ENCODE measurements at regions not wholly inside any gene's neighbourhood (a gene's known extent, or its start where the extent isn't known, plus 50 kb on each side); places are given as distances from the start of the nearest gene placed in this dataset.

DNA sequence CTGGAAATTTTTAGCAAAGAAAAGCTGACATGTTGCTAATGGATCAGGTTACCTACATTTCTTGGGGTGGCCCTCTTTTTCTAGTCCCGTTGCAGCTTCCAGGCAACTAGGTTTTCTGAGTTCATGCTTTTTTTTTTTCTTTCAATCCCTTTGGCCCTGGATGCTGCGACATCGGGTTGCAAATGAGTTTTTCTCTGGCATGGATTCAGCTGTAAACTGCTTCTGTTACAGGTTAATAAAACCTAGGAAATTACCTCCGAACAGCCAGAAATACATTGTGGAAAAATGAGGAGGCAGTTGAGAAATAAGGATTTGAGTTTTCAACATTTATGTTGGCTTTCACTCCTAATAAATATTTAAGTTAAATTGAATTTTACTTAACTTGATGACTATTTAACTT lies 149.8 kb upstream of the MAF start:
- no peak overlapping the region for H3K14ac ChIP-seq (ENCODE audit: insufficient read depth, low read length)
- H2BK15ac ChIP-seq (ENCODE audit: low read depth, low read length) = no peak overlapping the region
- TF ChIP-seq, protein P1, sequence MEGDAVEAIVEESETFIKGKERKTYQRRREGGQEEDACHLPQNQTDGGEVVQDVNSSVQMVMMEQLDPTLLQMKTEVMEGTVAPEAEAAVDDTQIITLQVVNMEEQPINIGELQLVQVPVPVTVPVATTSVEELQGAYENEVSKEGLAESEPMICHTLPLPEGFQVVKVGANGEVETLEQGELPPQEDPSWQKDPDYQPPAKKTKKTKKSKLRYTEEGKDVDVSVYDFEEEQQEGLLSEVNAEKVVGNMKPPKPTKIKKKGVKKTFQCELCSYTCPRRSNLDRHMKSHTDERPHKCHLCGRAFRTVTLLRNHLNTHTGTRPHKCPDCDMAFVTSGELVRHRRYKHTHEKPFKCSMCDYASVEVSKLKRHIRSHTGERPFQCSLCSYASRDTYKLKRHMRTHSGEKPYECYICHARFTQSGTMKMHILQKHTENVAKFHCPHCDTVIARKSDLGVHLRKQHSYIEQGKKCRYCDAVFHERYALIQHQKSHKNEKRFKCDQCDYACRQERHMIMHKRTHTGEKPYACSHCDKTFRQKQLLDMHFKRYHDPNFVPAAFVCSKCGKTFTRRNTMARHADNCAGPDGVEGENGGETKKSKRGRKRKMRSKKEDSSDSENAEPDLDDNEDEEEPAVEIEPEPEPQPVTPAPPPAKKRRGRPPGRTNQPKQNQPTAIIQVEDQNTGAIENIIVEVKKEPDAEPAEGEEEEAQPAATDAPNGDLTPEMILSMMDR (conservative IDR thresholded peaks at IDR 0.05) = no peak
- H3K27ac ChIP-seq (ENCODE audit: insufficient read length, low read depth, low read length) = no peak overlapping the region
- H2AK5ac ChIP-seq (ENCODE audit: insufficient read length, low read length) = no peak overlapping the region
- H3K36me3 Mint-ChIP-seq (ENCODE audit: insufficient read depth in 1 of 3, low read depth in 3 of 3) = peaks cover 0 to 2% (median 0%) of the 10 kb centered on the region in 3 experiments; a peak in 3 of 7 replicates
- no peaks in the 10 kb centered on the region for H3K79me1 ChIP-seq (ENCODE audit: insufficient read depth, low read depth, low read length, poor library complexity, severe bottlenecking)
- no peaks in the 10 kb centered on the region for H3K27me3 ChIP-seq (ENCODE audit: insufficient read depth, low read length)
- H4K5ac ChIP-seq (ENCODE audit: insufficient read length, low read depth, low read length) = no peak overlapping the region
- DNase-seq = no peak
- no peak overlapping the region for H2AFZ ChIP-seq (ENCODE audit: low read length)
- H3K9me3 ChIP-seq (ENCODE audit: control insufficient read depth, low read depth, low read length) = no peaks in the 10 kb centered on the region
- no CpG with 5 or more reads among the region's 4 CpGs for WGBS (ENCODE audit: extremely low coverage, insufficient read length, low lambda C conversion rate)
- peaks cover 2% of the 10 kb centered on the region; the same call in 1 of the 2 replicates for H3K27me3 Mint-ChIP-seq (ENCODE audit: low read depth)
- no peak overlapping the region for H2BK120ac ChIP-seq (ENCODE audit: low read depth, low read length, poor library complexity, severe bottlenecking)
- no peak overlapping the region for H3K56ac ChIP-seq (ENCODE audit: insufficient read length, low read depth, low read length)
- H2BK12ac ChIP-seq (ENCODE audit: insufficient read length, low read depth, low read length) = no peak overlapping the region
- peaks cover 0 to 3% of the 10 kb centered on the region in 2 experiments; a peak in 2 of 5 replicates for H3K9me3 Mint-ChIP-seq
- H3K4me1 ChIP-seq (ENCODE audit: insufficient read depth, low read length) = no peaks in the 10 kb centered on the region
- no peaks in the 10 kb centered on the region for H3K79me2 ChIP-seq (ENCODE audit: insufficient read depth, low read length)
- no peak overlapping the region for H4K91ac ChIP-seq (ENCODE audit: insufficient read length, low read depth, low read length)
- H3K18ac ChIP-seq (ENCODE audit: insufficient read length, low read depth, low read length) = no peak overlapping the region
- H3K4me1 Mint-ChIP-seq = peaks cover 0 to 6% of the 10 kb centered on the region in 2 experiments; a peak in 2 of 4 replicates
- no peak overlapping the region for H3K4ac ChIP-seq (ENCODE audit: low read depth, low read length)
- H2BK20ac ChIP-seq (ENCODE audit: low read depth, low read length, poor library complexity, severe bottlenecking) = no peak overlapping the region
- H3K9ac ChIP-seq (ENCODE audit: extremely low read depth, insufficient read length, low read length) = no peak overlapping the region
- H3K4me2 ChIP-seq (ENCODE audit: insufficient read depth, insufficient read length, low read length) = no peak overlapping the region
- H3K23me2 ChIP-seq (ENCODE audit: insufficient read length, low read depth, low read length, poor library complexity, severe bottlenecking) = no peaks in the 10 kb centered on the region
- no peak overlapping the region for H4K8ac ChIP-seq (replicated peaks; ENCODE audit: insufficient read length, low read depth, low read length)
- H3K4me3 Mint-ChIP-seq = no peak overlapping the region
- H4K20me1 ChIP-seq (ENCODE audit: control insufficient read depth, insufficient read depth, insufficient read length) = no peaks in the 10 kb centered on the region
- H3K27ac Mint-ChIP-seq = no peak overlapping the region
- no peak overlapping the region for H3T11ph ChIP-seq (ENCODE audit: low read length)
- H2BK5ac ChIP-seq (ENCODE audit: insufficient read length, low read length) = no peak overlapping the region
- H3K23ac ChIP-seq (ENCODE audit: insufficient read length, low read depth, low read length) = no peak overlapping the region

Data from H9 (cell line).